A549 (cell line): ENCODE measurements at regions not wholly inside any gene's neighbourhood (a gene's known extent, or its start where the extent isn't known, plus 50 kb on each side); places are given as distances from the start of the nearest gene placed in this dataset.

ENCODE experiments used
- ATAC-seq, 2 experiments: fragments of 200-7000 bp in 1 of 2; fragments of >200 bp in 1 of 2; cut with Nextera tagmentation in 1 of 2; cut with Tn5 transposase in 1 of 2; 3 replicates each; pipeline versions ENCODE4 v1.8.0 to v1.9.1; 2018 to 2020; ENCODE audit warnings: mild to moderate bottlenecking in 1 of 2, moderate library complexity in 1 of 2
- CTCF ChIA-PET: fragments of 300-600 bp; sonication (Branson Sonifier 250); formaldehyde crosslinking; extraction: SDS; loops from one replicate; lab custom pipeline; 2021; ENCODE audit warnings: antibody characterized with exemption, inconsistent platforms; lab: Yijun Ruan, JAX
- POLR2A ChIA-PET: fragments of 350-600 bp; formaldehyde crosslinking; extraction: SDS; loops from one replicate; lab custom pipeline; 2021; ENCODE audit warnings: antibody characterized with exemption, inconsistent platforms; lab: Yijun Ruan, JAX
- DNase-seq, 2 experiments: peaks; one replicate each; pipeline versions ENCODE4 v3.0.0 to v3.0.0-alpha.2; 2011 to 2016; ENCODE audit warnings: low read depth in 1 of 2, low spot score in 1 of 2
- FAIRE-seq: peaks from 2 replicates; lab custom pipeline; 2011; peaks lifted over from hg19 to GRCh38; lab: Jason Lieb, UNC
- H3K27ac ChIP-seq, 2 experiments: fragments of >200 bp; sonication (Bioruptor Twin); formaldehyde crosslinking; 3 replicates each; pipeline ENCODE4 v1.5.1; 2016 to 2017
- H3K4me1 ChIP-seq: fragments of >200 bp; sonication (Bioruptor Twin); formaldehyde crosslinking; 3 replicates; pipeline ENCODE4 v1.6.1; 2016
- H3K4me2 ChIP-seq: fragments of >200 bp; sonication (Bioruptor Twin); formaldehyde crosslinking; 3 replicates; pipeline ENCODE4 v1.6.1; 2016
- H3K4me3 ChIP-seq: fragments of >200 bp; sonication (Bioruptor Twin); formaldehyde crosslinking; 3 replicates; pipeline ENCODE4 v1.5.1; 2016
- H3K9me3 ChIP-seq: fragments of >200 bp; sonication (Bioruptor Twin); formaldehyde crosslinking; 3 replicates; pipeline ENCODE4 v1.6.1; 2016
- BHLHE40 ChIP-seq: IDR thresholded peaks from 2 replicates; pipeline ENCODE4 v1.6.1; 2012; ENCODE audit warnings: low read depth, low read length, inconsistent platforms
- EP300 ChIP-seq, 2 experiments: fragments of >200 bp; sonication (Bioruptor Twin); formaldehyde crosslinking; IDR thresholded peaks; 2 replicates in 1 of 2; 3 replicates in 1 of 2; pipeline ENCODE4 v1.6.1; 2016 to 2017
- ESRRA ChIP-seq: fragments of 150-350 bp; IDR thresholded peaks from 2 replicates; pipeline ENCODE4 v1.6.1; 2014; ENCODE audit warnings: mild to moderate bottlenecking, low read length, borderline replicate concordance
- FOSB ChIP-seq: fragments of 250-450 bp; sonication (Bioruptor Pico); IDR thresholded peaks from 2 replicates; pipeline ENCODE4 v1.5.0; 2020; ENCODE audit warnings: mild to moderate bottlenecking, moderate library complexity
- GATA3 ChIP-seq: IDR thresholded peaks from 2 replicates; pipeline ENCODE4 v1.6.1; 2012; ENCODE audit warnings: borderline replicate concordance
- HOXA7 ChIP-seq: fragments of 250-450 bp; sonication (Bioruptor Pico); IDR thresholded peaks from 2 replicates; pipeline ENCODE4 v1.5.0; 2020; ENCODE audit warnings: mild to moderate bottlenecking, moderate library complexity
- JUNB ChIP-seq: fragments of >200 bp; sonication (Bioruptor Twin); formaldehyde crosslinking; IDR thresholded peaks from 2 replicates; pipeline ENCODE4 v1.6.1; 2016
- MYC ChIP-seq: IDR thresholded peaks from 2 replicates; pipeline ENCODE4 v1.6.1; 2012; ENCODE audit warnings: mild to moderate bottlenecking, inconsistent platforms, low read length, improper control_type of control experiment, borderline replicate concordance
- NPAS2 ChIP-seq: fragments of 250-450 bp; sonication (Bioruptor Pico); IDR thresholded peaks from 2 replicates; pipeline ENCODE4 v1.8.0; 2022; ENCODE audit warnings: mild to moderate bottlenecking, moderate library complexity, borderline replicate concordance
- RAD21 ChIP-seq, 2 experiments: fragments of >200 bp in 1 of 2; sonication (Bioruptor Twin) in 1 of 2; formaldehyde crosslinking in 1 of 2; IDR thresholded peaks in 1 of 2; conservative IDR thresholded peaks in 1 of 2; 2 replicates in 1 of 2; 3 replicates in 1 of 2; pipeline ENCODE4 v1.6.1; 2012 to 2018; ENCODE audit warnings: inconsistent platforms in 1 of 2
- RFX5 ChIP-seq: fragments of 450-650 bp; IDR thresholded peaks from 2 replicates; pipeline ENCODE4 v1.7.1; 2014; ENCODE audit warnings: antibody characterized with exemption, mild to moderate bottlenecking, moderate library complexity
- RNF2 ChIP-seq: fragments of 200-600 bp; sonication (generic); IDR thresholded peaks from 2 replicates; pipeline ENCODE4 v1.6.1; 2016; ENCODE audit warnings: low read depth, mild to moderate bottlenecking, antibody characterized with exemption, moderate library complexity, borderline replicate concordance
- SMC3 ChIP-seq: fragments of >200 bp; sonication (Bioruptor Twin); formaldehyde crosslinking; IDR thresholded peaks from 3 replicates; pipeline ENCODE4 v1.6.1; 2018; ENCODE audit warnings: inconsistent platforms
- SREBF2 ChIP-seq: fragments of 450-650 bp; IDR thresholded peaks from 2 replicates; pipeline ENCODE4 v1.6.1; 2014; ENCODE audit warnings: mild to moderate bottlenecking, moderate library complexity
- TP53 ChIP-seq: fragments of 250-450 bp; sonication (Bioruptor Pico); IDR thresholded peaks from 2 replicates; pipeline ENCODE4 v1.5.0; 2021; ENCODE audit warnings: mild to moderate bottlenecking, moderate library complexity
- ZC3H11A ChIP-seq: fragments of 450-650 bp; IDR thresholded peaks from 2 replicates; pipeline ENCODE4 v1.6.1; 2014; ENCODE audit warnings: antibody characterized with exemption, mild to moderate bottlenecking
- WGBS: methylation state at CpG from one replicate; pipeline ENCODE4 v1.1.6; 2017; ENCODE audit errors: missing lambda C conversion rate; 5-methylcytosine and 5-hydroxymethylcytosine counted together
- TF ChIP-seq, protein P1 (sequence below): IDR thresholded peaks from 2 replicates; pipeline ENCODE4 v1.6.1; 2012
- TF ChIP-seq, protein P2 (sequence below): fragments of 250-450 bp; sonication (Bioruptor Pico); IDR thresholded peaks from 2 replicates; pipeline ENCODE4 v1.5.0; 2020; ENCODE audit warnings: low read depth, mild to moderate bottlenecking, moderate library complexity
- TF ChIP-seq, protein P3 (sequence below): fragments of >200 bp; sonication (Bioruptor Twin); formaldehyde crosslinking; IDR thresholded peaks from 3 replicates; pipeline ENCODE4 v1.6.1; 2016
- TF ChIP-seq, protein P4 (sequence below): fragments of 200-600 bp; sonication (generic); IDR thresholded peaks from 2 replicates; pipeline ENCODE4 v1.6.1; 2016; ENCODE audit warnings: antibody characterized with exemption, mild to moderate bottlenecking, moderate library complexity

DNA sequence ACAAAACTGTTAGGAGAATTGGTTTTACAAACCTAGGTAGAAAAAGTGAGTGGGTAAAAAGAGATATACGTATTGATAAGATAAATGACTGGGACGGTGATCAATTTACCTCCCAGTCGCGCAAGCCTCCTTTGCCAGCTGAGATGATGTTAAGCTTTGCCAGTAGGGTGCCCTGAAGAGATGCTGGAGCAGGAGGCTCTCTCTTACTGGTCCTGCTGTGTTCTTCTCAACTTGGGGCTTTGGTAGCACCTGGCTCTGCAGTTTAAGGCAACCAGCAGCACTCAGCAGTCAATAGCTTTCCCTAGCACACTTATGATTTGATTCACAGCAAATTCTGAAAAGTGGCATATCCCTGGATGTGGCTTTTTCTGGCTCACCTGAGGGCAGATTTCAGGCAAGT, 1461.7 kb downstream of the ADGRL3 start:
- ChIA-PET CTCF (no interaction called here), POLR2A (no interaction called here)
- no peak for FAIRE-seq
- H3K9me3 ChIP-seq: no peaks in the 10 kb centered on the region
- 15% methylated on average over 4 of the region's 4 CpGs for WGBS
- no peak for ATAC-seq
- TF ChIP-seq ESRRA: no peak
- H3K4me2 ChIP-seq: no peak overlapping the region
- DNase-seq: no peak
- H3K27ac ChIP-seq: no peak overlapping the region
- no peak overlapping the region for H3K4me3 ChIP-seq
- no peaks in the 10 kb centered on the region for H3K4me1 ChIP-seq

DNA sequence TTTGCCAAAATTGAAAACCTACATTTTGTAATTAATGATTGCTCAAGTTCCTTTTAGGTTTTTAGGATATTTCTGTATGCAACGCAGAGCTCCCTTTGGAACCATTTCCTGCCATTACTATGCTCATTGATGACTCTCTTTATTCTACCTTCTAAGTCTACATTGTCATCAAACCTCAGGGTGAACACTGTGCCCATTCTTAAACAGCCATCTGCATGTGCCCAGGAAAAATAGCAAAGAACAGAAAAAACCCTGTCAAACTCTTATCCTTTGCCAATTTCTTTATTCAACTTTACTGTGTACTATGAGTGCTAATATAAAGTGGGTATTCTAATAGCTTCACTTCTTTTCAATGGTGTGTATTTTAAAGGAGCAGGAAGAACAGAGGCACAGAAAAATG, 1455.9 kb downstream of the ADGRL3 start:
- no peak for TF ChIP-seq BHLHE40
- TF ChIP-seq RNF2: no peak
- TF ChIP-seq SMC3: no peak
- no peak for TF ChIP-seq TP53
- TF ChIP-seq RFX5: no peak
- TF ChIP-seq JUNB: no peak
- TF ChIP-seq EP300 (IDR thresholded peaks at IDR 0.05): no peak
- TF ChIP-seq ZC3H11A: no peak
- POLR2A ChIA-PET: no interaction called here
- no peak overlapping the region for H3K4me3 ChIP-seq
- H3K27ac ChIP-seq: no peak overlapping the region
- no peak overlapping the region for H3K4me2 ChIP-seq
- DNase-seq (no peak), ATAC-seq (no peak), FAIRE-seq (no peak)
- CTCF ChIA-PET: no interaction called here
- whole genome bisulfite sequencing: 7% methylated on average over 1 of the region's 1 CpG
- H3K4me1 ChIP-seq: no peaks in the 10 kb centered on the region
- no peaks in the 10 kb centered on the region for H3K9me3 ChIP-seq

DNA sequence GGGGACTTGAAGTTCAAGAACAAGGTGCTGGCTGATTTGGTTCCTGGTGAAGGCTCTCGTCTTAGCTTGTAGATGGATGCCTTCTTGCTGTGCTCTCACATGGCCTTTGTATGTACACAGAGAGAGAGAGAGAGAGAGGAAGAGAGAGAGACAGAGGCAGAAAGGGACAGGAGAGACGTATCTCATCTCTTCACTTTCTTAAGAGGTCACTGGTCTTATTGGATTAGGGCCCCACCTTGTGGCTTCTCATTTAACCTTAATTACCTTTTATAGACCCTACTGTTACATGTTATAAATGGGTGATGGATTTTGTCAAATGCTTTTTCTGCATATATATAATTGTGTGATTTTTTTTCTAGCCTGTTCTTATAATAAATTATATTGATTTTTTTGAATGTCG, 1444.2 kb downstream of the ADGRL3 start:
- CTCF ChIA-PET: no interaction called here
- FAIRE-seq (no peak), DNase-seq (peak in 1 of 2 experiments; percentile 21), ATAC-seq (no peak)
- POLR2A ChIA-PET: no interaction called here
- TF ChIP-seq, protein P1, sequence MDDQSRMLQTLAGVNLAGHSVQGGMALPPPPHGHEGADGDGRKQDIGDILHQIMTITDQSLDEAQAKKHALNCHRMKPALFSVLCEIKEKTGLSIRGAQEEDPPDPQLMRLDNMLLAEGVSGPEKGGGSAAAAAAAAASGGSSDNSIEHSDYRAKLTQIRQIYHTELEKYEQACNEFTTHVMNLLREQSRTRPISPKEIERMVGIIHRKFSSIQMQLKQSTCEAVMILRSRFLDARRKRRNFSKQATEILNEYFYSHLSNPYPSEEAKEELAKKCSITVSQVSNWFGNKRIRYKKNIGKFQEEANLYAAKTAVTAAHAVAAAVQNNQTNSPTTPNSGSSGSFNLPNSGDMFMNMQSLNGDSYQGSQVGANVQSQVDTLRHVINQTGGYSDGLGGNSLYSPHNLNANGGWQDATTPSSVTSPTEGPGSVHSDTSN: no peak
- TF ChIP-seq RAD21 (conservative IDR thresholded peaks at IDR 0.05 in 1 of 2, IDR thresholded peaks at IDR 0.05 in 1 of 2): peak in 1 of 2 experiments; percentile 15; a peak in 1 of 5 replicates
- 0% methylated on average over 3 of the region's 3 CpGs for WGBS
- Histone ChIP-seq H3K4me1 (no peaks in the 10 kb centered on the region), H3K4me3 (no peak overlapping the region), H3K4me2 (no peak overlapping the region), H3K27ac (no peak overlapping the region), H3K9me3 (no peaks in the 10 kb centered on the region)

DNA sequence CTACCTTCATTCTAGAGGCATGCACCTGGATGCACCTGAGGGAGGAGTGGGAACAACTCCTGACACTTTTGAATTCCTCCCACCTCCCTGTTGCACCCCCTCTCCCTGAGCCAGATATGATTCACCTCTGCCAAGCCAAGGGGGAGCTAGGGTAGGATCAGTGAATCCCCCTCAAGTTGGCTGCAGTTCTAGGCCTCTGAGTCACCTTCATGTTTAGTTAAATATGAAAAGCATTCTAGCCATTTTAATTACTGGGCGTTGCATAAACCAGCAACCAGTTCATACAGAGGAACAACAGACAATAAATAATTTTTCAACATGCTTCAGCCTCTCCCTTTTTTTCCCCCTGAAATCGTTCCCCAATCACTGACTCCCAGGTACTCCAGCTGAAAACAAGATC, 1440.2 kb downstream of the ADGRL3 start:
- CTCF ChIA-PET: no interaction called here
- no peak for TF ChIP-seq NPAS2
- TF ChIP-seq RNF2: no peak
- no peak for TF ChIP-seq HOXA7 (CRISPR knock-in tag)
- no peak for TF ChIP-seq SREBF2
- no peak for TF ChIP-seq FOSB (CRISPR knock-in tag)
- TF ChIP-seq, protein P2, sequence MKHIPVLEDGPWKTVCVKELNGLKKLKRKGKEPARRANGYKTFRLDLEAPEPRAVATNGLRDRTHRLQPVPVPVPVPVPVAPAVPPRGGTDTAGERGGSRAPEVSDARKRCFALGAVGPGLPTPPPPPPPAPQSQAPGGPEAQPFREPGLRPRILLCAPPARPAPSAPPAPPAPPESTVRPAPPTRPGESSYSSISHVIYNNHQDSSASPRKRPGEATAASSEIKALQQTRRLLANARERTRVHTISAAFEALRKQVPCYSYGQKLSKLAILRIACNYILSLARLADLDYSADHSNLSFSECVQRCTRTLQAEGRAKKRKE: no peak
- TF ChIP-seq MYC: no peak
- TF ChIP-seq, protein P3, sequence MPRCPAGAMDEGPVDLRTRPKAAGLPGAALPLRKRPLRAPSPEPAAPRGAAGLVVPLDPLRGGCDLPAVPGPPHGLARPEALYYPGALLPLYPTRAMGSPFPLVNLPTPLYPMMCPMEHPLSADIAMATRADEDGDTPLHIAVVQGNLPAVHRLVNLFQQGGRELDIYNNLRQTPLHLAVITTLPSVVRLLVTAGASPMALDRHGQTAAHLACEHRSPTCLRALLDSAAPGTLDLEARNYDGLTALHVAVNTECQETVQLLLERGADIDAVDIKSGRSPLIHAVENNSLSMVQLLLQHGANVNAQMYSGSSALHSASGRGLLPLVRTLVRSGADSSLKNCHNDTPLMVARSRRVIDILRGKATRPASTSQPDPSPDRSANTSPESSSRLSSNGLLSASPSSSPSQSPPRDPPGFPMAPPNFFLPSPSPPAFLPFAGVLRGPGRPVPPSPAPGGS: no peak
- TF ChIP-seq, protein P4, sequence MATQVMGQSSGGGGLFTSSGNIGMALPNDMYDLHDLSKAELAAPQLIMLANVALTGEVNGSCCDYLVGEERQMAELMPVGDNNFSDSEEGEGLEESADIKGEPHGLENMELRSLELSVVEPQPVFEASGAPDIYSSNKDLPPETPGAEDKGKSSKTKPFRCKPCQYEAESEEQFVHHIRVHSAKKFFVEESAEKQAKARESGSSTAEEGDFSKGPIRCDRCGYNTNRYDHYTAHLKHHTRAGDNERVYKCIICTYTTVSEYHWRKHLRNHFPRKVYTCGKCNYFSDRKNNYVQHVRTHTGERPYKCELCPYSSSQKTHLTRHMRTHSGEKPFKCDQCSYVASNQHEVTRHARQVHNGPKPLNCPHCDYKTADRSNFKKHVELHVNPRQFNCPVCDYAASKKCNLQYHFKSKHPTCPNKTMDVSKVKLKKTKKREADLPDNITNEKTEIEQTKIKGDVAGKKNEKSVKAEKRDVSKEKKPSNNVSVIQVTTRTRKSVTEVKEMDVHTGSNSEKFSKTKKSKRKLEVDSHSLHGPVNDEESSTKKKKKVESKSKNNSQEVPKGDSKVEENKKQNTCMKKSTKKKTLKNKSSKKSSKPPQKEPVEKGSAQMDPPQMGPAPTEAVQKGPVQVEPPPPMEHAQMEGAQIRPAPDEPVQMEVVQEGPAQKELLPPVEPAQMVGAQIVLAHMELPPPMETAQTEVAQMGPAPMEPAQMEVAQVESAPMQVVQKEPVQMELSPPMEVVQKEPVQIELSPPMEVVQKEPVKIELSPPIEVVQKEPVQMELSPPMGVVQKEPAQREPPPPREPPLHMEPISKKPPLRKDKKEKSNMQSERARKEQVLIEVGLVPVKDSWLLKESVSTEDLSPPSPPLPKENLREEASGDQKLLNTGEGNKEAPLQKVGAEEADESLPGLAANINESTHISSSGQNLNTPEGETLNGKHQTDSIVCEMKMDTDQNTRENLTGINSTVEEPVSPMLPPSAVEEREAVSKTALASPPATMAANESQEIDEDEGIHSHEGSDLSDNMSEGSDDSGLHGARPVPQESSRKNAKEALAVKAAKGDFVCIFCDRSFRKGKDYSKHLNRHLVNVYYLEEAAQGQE: no peak
- no peak for TF ChIP-seq GATA3
- no peak for TF ChIP-seq RFX5
- ATAC-seq: no peak
- no peak overlapping the region for H3K27ac ChIP-seq
- WGBS: 5% methylated on average over 2 of the region's 2 CpGs
- H3K4me3 ChIP-seq: no peak overlapping the region
- POLR2A ChIA-PET: no interaction called here
- no peak for DNase-seq
- no peaks in the 10 kb centered on the region for H3K4me1 ChIP-seq
- FAIRE-seq: no peak
- H3K4me2 ChIP-seq: no peak overlapping the region
- H3K9me3 ChIP-seq: no peaks in the 10 kb centered on the region
